Muscle layer of colon (tissue), 2 donors: ENCODE measurements at regions not wholly inside any gene's neighbourhood (a gene's known extent, or its start where the extent isn't known, plus 50 kb on each side); places are given as distances from the start of the nearest gene placed in this dataset.

Source experiments
- H3K27ac ChIP-seq: one replicate; pipeline ENCODE4 v1.7.0; 2013; ENCODE audit warnings: low read depth, mild to moderate bottlenecking, low read length, moderate library complexity
- H3K27me3 ChIP-seq, 2 donors: one replicate each; pipeline ENCODE4 v1.7.0; 2013; ENCODE audit warnings: low read length in 2 of 2, mild to moderate bottlenecking in 2 of 2; ENCODE audit not compliant: insufficient read depth in 2 of 2, control insufficient read depth in 1 of 2
- H3K36me3 ChIP-seq: one replicate; pipeline ENCODE4 v1.7.0; 2013; ENCODE audit warnings: mild to moderate bottlenecking, low read length; ENCODE audit not compliant: insufficient read depth
- H3K4me1 ChIP-seq: one replicate; pipeline ENCODE4 v1.7.0; 2013; ENCODE audit warnings: mild to moderate bottlenecking, low read length; ENCODE audit not compliant: insufficient read depth
- H3K4me3 ChIP-seq, 2 donors: one replicate each; pipeline ENCODE4 v1.7.0; 2013; ENCODE audit warnings: low read length in 2 of 2, low read depth in 1 of 2, mild to moderate bottlenecking in 1 of 2, moderate library complexity in 1 of 2
- H3K9ac ChIP-seq: one replicate; pipeline ENCODE4 v1.7.0; 2013; ENCODE audit warnings: low read length
- H3K9me3 ChIP-seq: one replicate; pipeline ENCODE4 v1.7.0; 2013; ENCODE audit warnings: mild to moderate bottlenecking, low read length
- donor health status: abdominal sarcoma.
- donor health status: Adenocarcinoma of cecum.

GRCh38 chr12:39074063-39074462, 168.7 kb upstream of the CPNE8 start:
- H3K9ac ChIP-seq = no peak overlapping the region
- H3K4me1 ChIP-seq = no peaks in the 10 kb centered on the region
- no peaks in the 10 kb centered on the region for H3K9me3 ChIP-seq
- H3K4me3 ChIP-seq = no peak overlapping the region
- H3K27ac ChIP-seq = no peak overlapping the region
- H3K27me3 ChIP-seq = no peaks in the 10 kb centered on the region
- no peaks in the 10 kb centered on the region for H3K36me3 ChIP-seq

- no peaks in the 10 kb centered on the region for H3K4me1 ChIP-seq
- H3K4me3 ChIP-seq = no peak overlapping the region
Observed at GRCh38 chr12:39072658-39073057, 167.3 kb upstream of the CPNE8 start.

GRCh38 chr12:39071611-39072010, 166.2 kb upstream of the CPNE8 start:
- Histone ChIP-seq H3K9ac (no peak overlapping the region), H3K27me3 (no peaks in the 10 kb centered on the region), H3K4me1 (no peaks in the 10 kb centered on the region), H3K4me3 (no peak overlapping the region), H3K36me3 (no peaks in the 10 kb centered on the region), H3K27ac (no peak overlapping the region), H3K9me3 (no peaks in the 10 kb centered on the region)

More at GRCh38 chr12:39072658-39073057, 167.3 kb upstream of the CPNE8 start:
- H3K9ac ChIP-seq = no peak overlapping the region
- H3K9me3 ChIP-seq = no peaks in the 10 kb centered on the region
- H3K27me3 ChIP-seq = no peaks in the 10 kb centered on the region
- H3K27ac ChIP-seq = no peak overlapping the region
- no peaks in the 10 kb centered on the region for H3K36me3 ChIP-seq

GRCh38 chr12:39070775-39071174, 165.4 kb upstream of the CPNE8 start:
- H3K27me3 ChIP-seq = no peaks in the 10 kb centered on the region

DNA sequence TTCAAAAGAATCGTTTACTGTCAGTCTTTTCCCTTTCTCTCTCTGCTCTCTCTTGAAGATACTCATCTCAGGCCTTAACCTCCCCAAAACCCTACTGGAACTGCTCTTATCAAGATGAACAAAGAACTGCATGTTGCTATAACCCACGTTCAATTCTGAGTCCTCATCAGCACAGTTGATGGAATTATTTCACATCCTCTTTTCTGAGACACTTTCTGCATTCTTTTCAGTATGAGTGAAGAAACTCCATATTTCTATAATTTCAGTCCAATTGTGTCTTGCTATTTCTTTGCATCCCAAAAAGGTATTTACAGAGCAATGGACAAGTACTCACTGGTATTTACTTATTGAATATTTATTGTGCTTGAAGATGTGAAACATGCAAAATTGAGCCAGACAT, 160.1 kb upstream of the CPNE8 start:
- Histone ChIP-seq H3K36me3 (no peaks in the 10 kb centered on the region), H3K4me1 (no peaks in the 10 kb centered on the region), H3K4me3 (no peak overlapping the region), H3K9ac (no peak overlapping the region), H3K27ac (no peak overlapping the region), H3K9me3 (no peaks in the 10 kb centered on the region), H3K27me3 (no peaks in the 10 kb centered on the region)

More at GRCh38 chr12:39070775-39071174, 165.4 kb upstream of the CPNE8 start:
- Histone ChIP-seq H3K4me3 (no peak overlapping the region), H3K4me1 (no peaks in the 10 kb centered on the region), H3K9ac (no peak overlapping the region), H3K27ac (no peak overlapping the region), H3K9me3 (no peaks in the 10 kb centered on the region), H3K36me3 (no peaks in the 10 kb centered on the region)

DNA sequence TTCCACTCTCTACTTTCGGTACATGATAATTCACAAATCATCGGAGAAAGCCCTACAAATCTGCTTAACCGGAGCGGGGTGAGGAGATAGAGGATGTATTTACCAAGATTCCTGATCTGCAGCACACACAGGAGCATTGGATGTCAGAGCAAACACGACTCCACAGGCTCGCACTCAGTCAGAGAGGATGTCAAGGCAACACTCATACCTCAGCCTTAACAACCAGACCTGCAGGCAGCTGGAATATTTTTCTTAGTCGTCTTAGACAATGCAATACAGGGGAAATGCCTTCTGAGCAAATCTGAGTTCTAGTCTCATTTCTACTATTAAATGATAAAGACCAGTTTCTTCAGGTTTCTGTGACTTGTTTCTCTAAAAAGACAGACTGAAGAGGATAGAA, 159.3 kb upstream of the CPNE8 start:
- Histone ChIP-seq H3K4me3 (no peak overlapping the region), H3K27ac (no peak overlapping the region), H3K9ac (no peak overlapping the region), H3K4me1 (no peaks in the 10 kb centered on the region), H3K36me3 (no peaks in the 10 kb centered on the region), H3K27me3 (no peaks in the 10 kb centered on the region), H3K9me3 (no peaks in the 10 kb centered on the region)

DNA sequence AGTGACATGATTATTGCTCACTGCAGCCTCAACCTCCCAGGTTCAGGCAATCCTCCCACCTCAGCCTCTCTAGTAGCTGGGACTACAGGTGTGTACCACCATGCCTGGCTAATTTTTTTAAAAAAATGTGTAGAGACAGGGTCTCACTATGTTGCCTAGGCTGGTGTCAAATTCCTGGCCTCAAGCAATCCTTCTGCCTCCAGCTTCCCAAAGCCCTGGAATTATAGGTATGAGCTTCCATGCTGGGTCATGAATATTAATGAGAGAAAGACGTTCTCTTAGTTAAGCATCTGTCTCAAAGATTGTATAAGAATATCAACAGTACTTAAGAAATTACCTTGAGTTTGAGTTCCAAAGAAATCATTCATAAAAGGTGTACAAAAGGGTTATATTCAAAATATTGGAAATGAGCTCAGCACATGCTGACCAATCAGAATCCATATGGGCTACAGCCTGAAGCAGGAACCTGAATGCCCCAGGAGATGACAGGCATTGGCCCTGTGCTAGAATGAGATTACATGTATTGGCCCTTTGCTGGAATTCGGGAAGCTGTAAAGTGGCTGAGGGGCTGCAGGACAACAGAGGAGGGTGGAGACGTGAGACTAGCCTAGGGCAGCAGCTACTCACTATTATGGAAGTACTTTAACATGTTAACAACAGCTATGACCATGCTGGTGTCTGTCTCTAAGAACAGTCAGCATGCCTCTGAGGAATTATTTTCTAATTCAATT, 157.0 kb upstream of the CPNE8 start:
- no peaks in the 10 kb centered on the region for H3K4me1 ChIP-seq
- no peak overlapping the region for H3K9ac ChIP-seq
- H3K27ac ChIP-seq = no peak overlapping the region
- no peak overlapping the region for H3K4me3 ChIP-seq
- H3K9me3 ChIP-seq = no peaks in the 10 kb centered on the region
- no peaks in the 10 kb centered on the region for H3K27me3 ChIP-seq
- no peaks in the 10 kb centered on the region for H3K36me3 ChIP-seq

GRCh38 chr12:39061576-39061975, 156.2 kb upstream of the CPNE8 start:
- H3K27ac ChIP-seq = no peak overlapping the region
- no peaks in the 10 kb centered on the region for H3K4me1 ChIP-seq
- H3K9ac ChIP-seq = no peak overlapping the region
- H3K27me3 ChIP-seq = no peaks in the 10 kb centered on the region
- no peaks in the 10 kb centered on the region for H3K36me3 ChIP-seq
- no peak overlapping the region for H3K4me3 ChIP-seq
- no peaks in the 10 kb centered on the region for H3K9me3 ChIP-seq

GRCh38 chr12:39048395-39048794, 143.0 kb upstream of the CPNE8 start:
- Histone ChIP-seq H3K36me3 (no peaks in the 10 kb centered on the region), H3K27me3 (no peaks in the 10 kb centered on the region), H3K4me3 (no peak overlapping the region), H3K4me1 (no peaks in the 10 kb centered on the region), H3K9ac (no peak overlapping the region), H3K27ac (no peak overlapping the region), H3K9me3 (no peaks in the 10 kb centered on the region)

- no peak overlapping the region for H3K4me3 ChIP-seq
- H3K27me3 ChIP-seq = no peaks in the 10 kb centered on the region
- H3K9ac ChIP-seq = no peak overlapping the region
- H3K27ac ChIP-seq = no peak overlapping the region
- H3K9me3 ChIP-seq = no peaks in the 10 kb centered on the region
- H3K36me3 ChIP-seq = no peaks in the 10 kb centered on the region
- H3K4me1 ChIP-seq = no peaks in the 10 kb centered on the region
Observed at GRCh38 chr12:39047539-39048262, 142.3 kb upstream of the CPNE8 start.

DNA sequence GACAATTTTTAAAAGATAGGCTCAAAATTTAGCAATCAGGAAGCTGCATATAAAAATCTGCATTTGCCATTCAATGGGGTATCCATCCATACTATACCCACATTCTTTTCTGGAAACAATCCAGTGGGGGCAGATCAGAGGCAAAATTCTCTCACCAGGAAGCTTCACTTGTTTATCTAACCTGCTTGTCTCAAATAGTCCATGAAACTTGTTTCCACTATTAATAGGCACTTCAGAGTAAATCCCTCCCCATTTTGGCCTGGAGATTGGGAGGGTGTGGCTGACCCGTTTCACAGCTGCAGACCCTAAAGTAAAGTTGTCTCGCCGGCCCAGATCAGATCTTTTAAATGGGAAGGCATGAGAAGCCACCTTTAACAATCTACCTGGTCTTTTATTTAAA, 139.4 kb upstream of the CPNE8 start:
- no peak overlapping the region for H3K27ac ChIP-seq
- no peaks in the 10 kb centered on the region for H3K36me3 ChIP-seq

DNA sequence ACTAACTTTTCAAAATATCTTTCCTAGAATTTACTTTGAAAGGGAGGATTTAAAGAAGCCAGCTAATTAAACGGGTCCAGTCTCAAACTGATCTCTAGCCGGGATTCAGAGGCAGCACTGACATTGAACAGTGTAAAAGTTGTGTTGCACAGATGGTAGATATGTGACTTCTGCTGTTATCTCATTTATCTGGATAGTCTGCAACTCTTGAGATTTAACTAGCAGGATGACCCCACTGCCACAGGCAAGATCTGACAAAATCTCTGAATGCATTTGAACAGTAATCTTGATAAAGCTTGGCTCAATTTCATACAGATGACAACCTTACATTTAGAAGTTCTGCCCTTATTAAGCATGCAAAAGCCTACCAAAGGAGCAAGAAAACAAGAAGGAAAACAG, 138.0 kb upstream of the CPNE8 start:
- Histone ChIP-seq H3K4me1 (no peaks in the 10 kb centered on the region), H3K27ac (no peak overlapping the region), H3K9ac (no peak overlapping the region), H3K36me3 (no peaks in the 10 kb centered on the region), H3K9me3 (no peaks in the 10 kb centered on the region), H3K4me3 (no peak overlapping the region), H3K27me3 (no peaks in the 10 kb centered on the region)

More for the DNA sequence above, 139.4 kb upstream of the CPNE8 start:
- H3K9ac ChIP-seq = no peak overlapping the region
- H3K27me3 ChIP-seq = no peaks in the 10 kb centered on the region
- H3K4me1 ChIP-seq = no peaks in the 10 kb centered on the region
- H3K9me3 ChIP-seq = no peaks in the 10 kb centered on the region
- H3K4me3 ChIP-seq = no peak overlapping the region
